Astrocyte (in vitro differentiated cells and primary cell): ENCODE measurements at regions not wholly inside any gene's neighbourhood (a gene's known extent, or its start where the extent isn't known, plus 50 kb on each side); places are given as distances from the start of the nearest gene placed in this dataset.

Source experiments
- CTCF ChIP-seq: IDR thresholded peaks from 2 replicates; pipeline ENCODE4 v1.5.1; 2011; ENCODE audit warnings: low read depth, mild to moderate bottlenecking, inconsistent platforms, low read length, moderate library complexity; ENCODE audit not compliant: insufficient read depth
- EZH2 ChIP-seq: IDR thresholded peaks from 2 replicates; pipeline ENCODE4 v1.6.1; 2012; ENCODE audit warnings: mild to moderate bottlenecking, low read length, inconsistent platforms; ENCODE audit not compliant: insufficient read depth

GRCh38 chr2:134189009-134189720 is 64.7 kb upstream of the MGAT5 start:
- TF ChIP-seq CTCF (no peak), EZH2 (no peak)
